ENCODE measurements at regions not wholly inside any gene's neighbourhood (a gene's known extent, or its start where the extent isn't known, plus 50 kb on each side); places are given as distances from the start of the nearest gene placed in this dataset.

DNA sequence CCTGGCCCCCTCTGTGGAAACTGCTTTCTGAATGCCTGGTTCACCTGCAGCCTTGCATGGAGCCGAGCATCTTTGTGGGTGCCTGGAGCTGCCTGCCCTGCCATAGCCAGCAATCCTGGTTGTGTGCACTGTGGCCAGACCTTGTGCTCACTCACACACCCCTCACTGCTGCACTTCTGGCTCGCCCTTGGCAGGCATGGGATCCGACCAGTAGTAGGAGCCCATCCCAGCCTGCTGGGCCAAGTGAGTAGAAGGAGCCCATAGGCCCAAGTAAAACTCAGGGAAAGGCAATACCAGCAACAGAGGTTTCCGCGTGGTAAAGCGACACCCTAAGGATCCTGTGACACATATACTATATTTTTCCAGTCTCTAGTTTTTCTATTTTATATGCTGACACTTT, 270.0 kb upstream of the NAV3 start:
- TF ChIP-seq, protein P1, sequence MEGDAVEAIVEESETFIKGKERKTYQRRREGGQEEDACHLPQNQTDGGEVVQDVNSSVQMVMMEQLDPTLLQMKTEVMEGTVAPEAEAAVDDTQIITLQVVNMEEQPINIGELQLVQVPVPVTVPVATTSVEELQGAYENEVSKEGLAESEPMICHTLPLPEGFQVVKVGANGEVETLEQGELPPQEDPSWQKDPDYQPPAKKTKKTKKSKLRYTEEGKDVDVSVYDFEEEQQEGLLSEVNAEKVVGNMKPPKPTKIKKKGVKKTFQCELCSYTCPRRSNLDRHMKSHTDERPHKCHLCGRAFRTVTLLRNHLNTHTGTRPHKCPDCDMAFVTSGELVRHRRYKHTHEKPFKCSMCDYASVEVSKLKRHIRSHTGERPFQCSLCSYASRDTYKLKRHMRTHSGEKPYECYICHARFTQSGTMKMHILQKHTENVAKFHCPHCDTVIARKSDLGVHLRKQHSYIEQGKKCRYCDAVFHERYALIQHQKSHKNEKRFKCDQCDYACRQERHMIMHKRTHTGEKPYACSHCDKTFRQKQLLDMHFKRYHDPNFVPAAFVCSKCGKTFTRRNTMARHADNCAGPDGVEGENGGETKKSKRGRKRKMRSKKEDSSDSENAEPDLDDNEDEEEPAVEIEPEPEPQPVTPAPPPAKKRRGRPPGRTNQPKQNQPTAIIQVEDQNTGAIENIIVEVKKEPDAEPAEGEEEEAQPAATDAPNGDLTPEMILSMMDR (IDR thresholded peaks at IDR 0.05): no peak
- no peak for TF ChIP-seq POLR2A (IDR thresholded peaks at IDR 0.05)

All from thyroid gland (tissue), 4 donors.